Erythroblast (primary cell): ENCODE measurements at regions not wholly inside any gene's neighbourhood (a gene's known extent, or its start where the extent isn't known, plus 50 kb on each side); places are given as distances from the start of the nearest gene placed in this dataset.

Experiments used
- GATA1 ChIP-seq: IDR thresholded peaks from 2 replicates; pipeline ENCODE4 v1.6.1; 2011; ENCODE audit warnings: low read depth, mild to moderate bottlenecking, control low read depth, low read length, moderate library complexity
- POLR2A ChIP-seq: IDR thresholded peaks from 2 replicates; pipeline ENCODE4 v1.6.1; 2011; ENCODE audit warnings: mild to moderate bottlenecking, low read length

GRCh38 chr2:234712421-234712935 is 215.6 kb upstream of the ARL4C start:
- TF ChIP-seq POLR2A (no peak), GATA1 (no peak)
